D721Med (cell line): ENCODE measurements at regions not wholly inside any gene's neighbourhood (a gene's known extent, or its start where the extent isn't known, plus 50 kb on each side); places are given as distances from the start of the nearest gene placed in this dataset.

Experiments
- DNase-seq: peaks from one replicate; pipeline ENCODE4 v3.0.0; 2011; ENCODE audit warnings: low spot score; ENCODE audit not compliant: insufficient read length
- FAIRE-seq: peaks from 2 replicates; lab custom pipeline; 2011; peaks lifted over from hg19 to GRCh38; lab: Jason Lieb, UNC
- CTCF ChIP-seq: IDR thresholded peaks from 2 replicates; pipeline ENCODE4 v1.5.1; 2012; ENCODE audit warnings: mild to moderate bottlenecking, control low read depth; ENCODE audit not compliant: insufficient read depth; ENCODE audit errors: missing control alignments

GRCh38 chr3:147924755-147925154 is 515.6 kb downstream of the ZIC1 start:
- no peak for DNase-seq
- TF ChIP-seq CTCF = no peak

GRCh38 chr3:147925272-147925671 is 516.1 kb downstream of the ZIC1 start:
- TF ChIP-seq CTCF = no peak
- FAIRE-seq = no peak

More at GRCh38 chr3:147924755-147925154, 515.6 kb downstream of the ZIC1 start:
- no peak for FAIRE-seq

GRCh38 chr3:147930232-147930807 is 521.2 kb downstream of the ZIC1 start:
- DNase-seq (no peak), FAIRE-seq (no peak)
- no peak for TF ChIP-seq CTCF

More at GRCh38 chr3:147925272-147925671, 516.1 kb downstream of the ZIC1 start:
- DNase-seq = no peak

GRCh38 chr3:147934451-147935180 is 525.5 kb downstream of the ZIC1 start:
- no peak for TF ChIP-seq CTCF
- DNase-seq = no peak
- no peak for FAIRE-seq

GRCh38 chr3:147937341-147937740 is 528.2 kb downstream of the ZIC1 start:
- no peak for FAIRE-seq
- no peak for DNase-seq
- TF ChIP-seq CTCF = no peak

- FAIRE-seq (no peak), DNase-seq (no peak)
- no peak for TF ChIP-seq CTCF
These were observed 528.7 kb downstream of the ZIC1 start for GRCh38 chr3:147937891-147938290.

- no peak for TF ChIP-seq CTCF
- no peak for FAIRE-seq
These were observed 530.3 kb downstream of the ZIC1 start for GRCh38 chr3:147939425-147939824.

More at GRCh38 chr3:147939425-147939824, 530.3 kb downstream of the ZIC1 start:
- DNase-seq = no peak
